ENCODE measurements at regions not wholly inside any gene's neighbourhood (a gene's known extent, or its start where the extent isn't known, plus 50 kb on each side); places are given as distances from the start of the nearest gene placed in this dataset.

DNA sequence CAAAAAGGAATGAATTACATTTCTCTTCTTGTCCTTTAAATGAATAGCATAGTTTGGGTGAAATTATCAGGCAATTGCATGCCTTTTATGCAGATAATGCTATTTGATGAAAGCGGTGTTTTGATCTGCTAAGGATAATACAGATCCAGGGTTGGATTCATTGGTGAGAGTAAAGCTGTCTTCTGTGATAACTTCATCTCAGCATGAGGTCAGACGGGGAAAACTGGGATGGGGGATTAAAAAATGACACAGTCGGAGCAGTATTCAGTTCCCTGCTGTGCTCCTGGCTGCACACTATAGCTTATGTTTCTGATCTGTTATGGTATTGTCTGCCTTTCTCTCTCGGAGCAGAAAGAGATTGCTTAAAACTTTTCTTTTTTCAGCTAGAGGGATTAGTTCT, 105.9 kb upstream of the TENM3 start:
- Mint-ChIP-seq H3K36me3 (ENCODE audit: insufficient read depth) (no peaks in the 10 kb centered on the region), H3K4me3 (no peak overlapping the region), H3K4me1 (no peaks in the 10 kb centered on the region), H3K9me3 (no peaks in the 10 kb centered on the region), H3K27me3 (peaks cover 43% of the 10 kb centered on the region), H3K27ac (ENCODE audit: low read depth) (no peak overlapping the region)
- DNase-seq (ENCODE audit: low spot score in 2 of 2) (no peak), ATAC-seq (replicated peaks; ENCODE audit: extremely low read depth, poor library complexity, severe bottlenecking) (no peak)

DNA sequence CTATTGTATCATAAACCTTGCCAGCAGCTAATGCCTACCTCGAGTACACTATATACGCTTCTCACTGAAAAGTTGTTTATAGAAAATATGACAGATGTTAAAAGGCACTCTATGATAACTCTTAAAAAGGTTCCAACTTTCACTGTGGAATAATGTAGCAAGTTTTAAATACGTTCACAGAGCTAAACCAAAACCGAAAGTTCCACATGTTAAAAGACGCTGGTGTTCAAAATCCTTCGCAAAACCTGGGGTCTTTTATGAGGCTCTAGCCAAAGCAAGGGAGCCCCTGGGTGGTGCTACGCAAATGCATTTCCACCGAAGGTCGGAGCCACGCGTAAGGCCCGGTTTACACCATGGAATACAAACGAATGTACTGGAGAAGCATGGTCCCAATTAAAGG, 103.7 kb upstream of the TENM3 start:
- Mint-ChIP-seq H3K27me3 (peaks cover 60% of the 10 kb centered on the region), H3K4me3 (no peak overlapping the region), H3K36me3 (ENCODE audit: insufficient read depth) (no peaks in the 10 kb centered on the region), H3K4me1 (no peaks in the 10 kb centered on the region), H3K9me3 (no peaks in the 10 kb centered on the region), H3K27ac (ENCODE audit: low read depth) (no peak overlapping the region)
- no peak for ATAC-seq (replicated peaks; ENCODE audit: extremely low read depth, poor library complexity, severe bottlenecking)
- DNase-seq (ENCODE audit: low spot score in 2 of 2) = no peak

DNA sequence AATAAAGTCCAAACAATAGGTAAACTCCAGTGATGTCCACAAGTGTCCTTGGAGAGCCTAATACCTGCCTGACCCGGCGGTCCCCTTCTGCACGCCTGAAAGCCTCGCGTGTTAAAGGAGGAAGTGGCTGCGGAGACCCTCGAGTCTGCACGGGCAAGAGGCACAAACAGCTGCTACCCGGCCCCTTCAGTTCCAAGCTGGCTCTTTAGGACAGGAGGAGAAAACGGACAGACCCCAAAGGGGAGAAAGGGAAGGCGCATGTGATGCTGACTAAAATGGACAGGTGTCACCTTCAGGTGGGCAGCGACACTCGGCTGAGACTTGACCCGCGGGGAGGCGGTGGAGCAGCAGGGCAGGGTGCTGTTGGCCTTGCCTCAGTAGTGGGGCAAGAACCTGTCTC, 102.7 kb upstream of the TENM3 start:
- no peaks in the 10 kb centered on the region for H3K4me1 Mint-ChIP-seq
- H3K36me3 Mint-ChIP-seq (ENCODE audit: insufficient read depth) = no peaks in the 10 kb centered on the region
- ATAC-seq (replicated peaks; ENCODE audit: extremely low read depth, poor library complexity, severe bottlenecking) (no peak), DNase-seq (ENCODE audit: low spot score in 2 of 2) (no peak)
- H3K27me3 Mint-ChIP-seq = peaks cover 66% of the 10 kb centered on the region
- H3K9me3 Mint-ChIP-seq = no peaks in the 10 kb centered on the region
- H3K27ac Mint-ChIP-seq (ENCODE audit: low read depth) = no peak overlapping the region
- no peak overlapping the region for H3K4me3 Mint-ChIP-seq

DNA sequence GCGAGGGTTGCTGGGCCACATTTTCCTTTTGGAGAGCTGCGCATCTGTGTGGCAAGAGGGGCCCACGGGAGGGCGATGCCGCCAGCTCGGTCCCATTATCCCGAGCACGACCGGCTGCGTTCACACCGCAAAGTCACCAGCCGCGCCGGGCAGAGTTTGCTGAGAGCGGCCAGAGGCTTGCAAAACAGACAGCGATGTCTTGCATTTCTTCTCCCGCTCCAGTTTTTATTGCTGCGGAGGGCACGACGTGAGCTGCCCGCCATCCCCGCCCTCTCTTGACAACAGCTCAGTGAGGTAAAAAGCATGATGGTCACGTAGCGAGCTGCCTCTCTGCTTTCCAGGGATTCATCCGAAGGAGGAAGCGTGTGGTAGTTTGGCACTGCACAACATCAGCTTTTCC, 102.1 kb upstream of the TENM3 start:
- DNase-seq (ENCODE audit: low spot score in 2 of 2) = no peak
- no peak overlapping the region for H3K27ac Mint-ChIP-seq (ENCODE audit: low read depth)
- H3K9me3 Mint-ChIP-seq = no peaks in the 10 kb centered on the region
- peaks cover 71% of the 10 kb centered on the region for H3K27me3 Mint-ChIP-seq
- H3K4me1 Mint-ChIP-seq = no peaks in the 10 kb centered on the region
- H3K36me3 Mint-ChIP-seq (ENCODE audit: insufficient read depth) = no peaks in the 10 kb centered on the region
- no peak overlapping the region for H3K4me3 Mint-ChIP-seq
- no peak for ATAC-seq (replicated peaks; ENCODE audit: extremely low read depth, poor library complexity, severe bottlenecking)

DNA sequence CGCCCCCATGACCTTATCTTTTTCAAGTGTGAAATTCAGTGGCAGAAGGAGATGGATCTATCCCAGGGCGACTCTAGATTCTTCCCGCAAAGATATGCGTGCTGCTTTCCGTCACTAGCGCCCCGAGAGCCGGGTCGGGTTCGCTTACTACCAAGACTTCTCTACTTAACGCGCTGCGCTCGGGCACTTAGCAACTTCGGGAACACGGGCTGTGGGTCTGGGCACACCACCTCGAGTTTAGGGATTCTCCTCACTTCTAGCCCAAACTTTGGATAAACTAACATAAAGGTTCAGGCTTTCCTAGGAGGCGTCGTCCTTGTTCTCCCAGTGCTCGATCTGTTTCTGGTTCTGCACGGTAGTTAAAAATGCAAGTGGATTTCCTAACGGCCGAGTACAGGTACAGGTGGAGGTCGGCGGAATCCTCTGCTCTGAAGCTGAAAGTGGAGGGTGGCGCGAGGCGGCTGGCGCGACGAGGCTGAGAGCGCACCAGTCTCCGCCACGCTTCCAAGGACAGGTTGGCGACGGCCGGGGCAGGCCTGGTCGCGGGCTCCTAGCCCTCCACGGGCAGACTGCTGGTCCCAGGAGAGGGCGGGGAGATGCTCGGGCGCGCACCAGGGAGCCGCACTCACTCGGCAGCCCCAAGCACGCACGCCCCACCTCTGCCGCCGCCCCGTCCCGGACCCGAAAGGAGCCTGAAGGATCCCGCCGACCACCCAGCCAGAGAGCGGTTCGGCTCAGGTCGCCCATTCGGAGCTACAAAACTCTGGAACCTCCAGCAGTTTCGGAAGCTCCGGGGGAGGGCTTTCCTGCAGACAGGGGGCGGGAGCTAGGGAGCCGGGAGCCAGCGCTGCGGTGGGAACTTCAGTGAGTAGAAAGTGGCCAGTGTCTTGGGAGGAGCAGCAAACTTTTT, 100.8 kb upstream of the TENM3 start:
- ATAC-seq (replicated peaks; ENCODE audit: extremely low read depth, poor library complexity, severe bottlenecking) (no peak), DNase-seq (ENCODE audit: low spot score in 2 of 2) (no peak)
- no peaks in the 10 kb centered on the region for H3K36me3 Mint-ChIP-seq (ENCODE audit: insufficient read depth)
- no peaks in the 10 kb centered on the region for H3K4me1 Mint-ChIP-seq
- peaks cover 85% of the 10 kb centered on the region for H3K27me3 Mint-ChIP-seq
- H3K27ac Mint-ChIP-seq (ENCODE audit: low read depth) = no peak overlapping the region
- no peak overlapping the region for H3K4me3 Mint-ChIP-seq
- no peaks in the 10 kb centered on the region for H3K9me3 Mint-ChIP-seq

DNA sequence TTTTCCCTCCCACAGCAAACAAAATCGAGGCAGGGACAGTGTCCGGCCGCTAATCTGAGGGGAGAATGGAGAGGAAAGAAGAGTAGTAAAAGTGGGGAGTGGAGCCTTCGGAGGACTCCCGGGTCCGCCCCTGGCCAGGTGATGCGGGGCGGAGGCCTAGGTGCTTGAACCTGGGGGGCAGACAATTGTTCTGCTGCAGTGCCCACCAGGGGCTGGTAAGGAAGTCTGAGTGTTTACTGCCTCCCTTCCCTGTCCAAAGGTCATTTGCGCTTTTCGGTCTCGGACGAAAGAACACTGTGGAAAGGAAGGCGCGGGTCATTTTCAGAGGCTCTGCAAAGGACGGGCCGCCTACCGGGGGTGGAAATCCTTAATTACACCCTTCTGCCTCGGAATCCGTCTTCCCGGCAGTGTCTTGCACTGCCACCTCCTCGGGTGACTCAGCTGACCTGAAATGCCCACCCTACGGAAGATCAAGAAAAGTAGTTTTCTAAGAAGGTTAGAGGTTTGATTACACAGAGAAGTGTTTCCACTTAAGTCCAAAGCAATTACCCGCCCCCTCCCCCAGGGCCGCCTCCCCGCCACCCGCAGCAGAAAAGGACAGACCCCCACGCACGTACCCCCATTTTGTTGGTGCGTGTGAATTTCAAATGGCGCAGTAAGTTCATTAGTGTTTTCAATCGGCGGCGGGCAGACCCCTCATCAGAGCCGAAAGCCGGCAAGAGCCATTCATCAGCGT, 99.9 kb upstream of the TENM3 start:
- ATAC-seq (replicated peaks; ENCODE audit: extremely low read depth, poor library complexity, severe bottlenecking) = no peak
- Mint-ChIP-seq H3K27ac (ENCODE audit: low read depth) (no peak overlapping the region), H3K36me3 (ENCODE audit: insufficient read depth) (no peaks in the 10 kb centered on the region)

DNA sequence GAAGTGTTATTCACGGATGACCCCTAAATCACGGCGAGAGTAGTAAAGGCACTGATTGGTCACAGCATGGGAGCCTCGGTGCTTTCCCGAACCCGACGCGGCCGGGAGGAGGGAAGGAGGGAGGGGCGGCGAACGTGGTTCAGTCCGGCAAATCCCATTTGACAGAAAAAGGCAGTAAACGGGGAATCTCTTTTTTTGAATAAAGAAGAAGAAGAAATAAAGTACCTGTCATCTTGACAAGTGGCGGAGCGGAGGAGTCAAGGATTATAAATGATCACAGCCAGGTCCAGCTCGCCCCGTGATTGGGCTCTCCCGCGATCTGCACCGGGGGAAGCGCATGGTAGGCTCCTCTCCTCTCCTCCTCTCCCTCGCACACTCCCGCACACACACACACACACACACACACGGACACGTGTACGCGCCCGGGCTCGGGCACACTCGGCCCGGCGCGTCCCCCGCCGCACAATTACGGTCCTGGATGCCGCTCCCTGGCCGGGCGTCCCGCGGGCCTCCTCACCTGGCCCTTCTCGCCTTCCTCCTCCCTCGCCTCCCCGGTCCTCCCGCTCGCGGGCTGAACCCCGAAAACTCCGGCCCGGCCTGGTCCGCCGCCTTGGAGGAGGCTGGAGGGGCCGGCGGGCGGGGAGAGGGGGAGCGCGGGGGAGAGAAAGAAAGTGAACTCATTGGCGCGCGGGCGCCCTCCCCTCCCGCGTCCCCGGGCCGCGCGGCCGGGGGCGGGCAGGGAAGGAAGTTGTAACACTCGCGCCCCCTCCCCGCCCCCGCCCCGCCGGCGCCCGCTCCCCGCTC, 99.2 kb upstream of the TENM3 start:
- Mint-ChIP-seq H3K4me3 (peak overlapping the region; percentile 32), H3K27ac (ENCODE audit: low read depth) (no peak overlapping the region), H3K27me3 (peaks cover 71% of the 10 kb centered on the region), H3K4me1 (no peaks in the 10 kb centered on the region), H3K36me3 (ENCODE audit: insufficient read depth) (no peaks in the 10 kb centered on the region), H3K9me3 (no peaks in the 10 kb centered on the region)
- no peak for DNase-seq (ENCODE audit: low spot score in 2 of 2)
- no peak for ATAC-seq (replicated peaks; ENCODE audit: extremely low read depth, poor library complexity, severe bottlenecking)

More for the DNA sequence above, 99.9 kb upstream of the TENM3 start:
- H3K27me3 Mint-ChIP-seq = peaks cover 79% of the 10 kb centered on the region
- H3K9me3 Mint-ChIP-seq = no peaks in the 10 kb centered on the region
- peak overlapping the region; percentile 32 for H3K4me3 Mint-ChIP-seq
- DNase-seq (ENCODE audit: low spot score in 2 of 2) = no peak
- no peaks in the 10 kb centered on the region for H3K4me1 Mint-ChIP-seq

DNA sequence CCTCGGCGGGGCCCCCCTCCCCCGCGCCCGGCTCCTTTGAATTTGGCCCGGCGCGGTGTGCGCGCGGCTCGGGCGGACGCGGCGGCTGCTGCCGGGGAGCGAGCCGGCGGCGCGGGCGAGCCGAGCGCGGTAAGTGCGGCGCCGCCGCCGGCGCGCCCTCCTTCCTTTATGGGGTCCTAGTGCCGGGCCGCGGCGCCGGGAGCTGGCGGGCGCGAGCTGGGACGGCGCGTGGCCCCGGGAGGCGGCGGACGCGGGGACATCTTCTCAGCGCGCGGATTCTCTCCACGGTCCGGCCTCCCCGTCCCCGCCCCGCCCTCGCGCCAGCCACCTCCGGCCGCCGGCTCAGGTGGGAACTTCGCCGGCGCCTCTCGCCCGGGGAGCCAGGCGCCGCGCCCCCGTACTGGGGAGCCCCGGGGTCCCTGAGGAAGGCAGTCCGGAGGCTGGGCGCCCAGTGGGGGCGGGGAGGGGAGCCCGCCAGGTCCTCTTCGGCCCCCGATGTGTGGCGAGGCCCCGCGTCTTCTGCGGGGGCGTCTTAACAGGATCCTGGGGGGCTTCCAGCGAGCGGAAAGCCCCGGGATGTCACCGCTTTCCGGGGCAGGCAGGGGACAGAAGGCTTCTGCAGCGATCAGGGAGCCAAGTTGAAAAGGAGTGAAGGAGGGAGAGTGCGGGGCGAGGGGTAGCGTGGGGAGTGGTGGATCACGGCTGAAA, 98.4 kb upstream of the TENM3 start:
- DNase-seq (ENCODE audit: low spot score in 2 of 2) = no peak

DNA sequence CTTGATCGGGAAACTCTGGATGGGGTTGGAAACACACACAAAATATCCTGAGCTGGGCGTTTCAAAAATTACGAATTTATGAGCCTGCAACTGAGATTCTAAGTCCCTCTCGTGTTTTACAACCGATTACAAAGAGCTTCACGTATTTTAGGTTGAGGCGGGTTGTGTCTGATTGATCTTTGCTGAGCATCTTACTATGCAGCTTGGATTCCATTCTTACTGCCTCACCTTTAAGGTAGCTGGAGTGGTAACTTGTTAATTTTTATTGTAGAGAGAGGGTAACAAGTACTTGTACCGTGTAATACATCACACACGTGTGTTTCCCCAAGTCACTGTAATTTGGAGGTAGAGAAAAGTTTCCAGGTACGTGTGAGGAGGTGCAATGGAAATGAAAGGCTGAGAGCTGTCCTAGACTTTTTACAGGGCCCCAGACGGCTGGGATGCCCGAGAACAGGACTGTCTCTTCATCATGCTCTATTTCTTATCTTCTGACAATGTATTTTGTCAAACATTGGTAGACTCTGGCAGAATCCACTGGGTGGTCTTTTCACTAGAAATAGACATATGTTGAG, 97.8 kb upstream of the TENM3 start:
- Mint-ChIP-seq H3K4me1 (no peaks in the 10 kb centered on the region), H3K27me3 (peaks cover 62% of the 10 kb centered on the region), H3K27ac (ENCODE audit: low read depth) (no peak overlapping the region), H3K9me3 (no peaks in the 10 kb centered on the region), H3K4me3 (no peak overlapping the region), H3K36me3 (ENCODE audit: insufficient read depth) (no peaks in the 10 kb centered on the region)
- DNase-seq (ENCODE audit: low spot score in 2 of 2) (no peak), ATAC-seq (replicated peaks; ENCODE audit: extremely low read depth, poor library complexity, severe bottlenecking) (no peak)

More for the DNA sequence above, 98.4 kb upstream of the TENM3 start:
- Mint-ChIP-seq H3K4me3 (no peak overlapping the region), H3K36me3 (ENCODE audit: insufficient read depth) (no peaks in the 10 kb centered on the region), H3K27me3 (peaks cover 66% of the 10 kb centered on the region), H3K4me1 (no peaks in the 10 kb centered on the region), H3K27ac (ENCODE audit: low read depth) (no peak overlapping the region), H3K9me3 (no peaks in the 10 kb centered on the region)
- ATAC-seq (replicated peaks; ENCODE audit: extremely low read depth, poor library complexity, severe bottlenecking) = no peak

DNA sequence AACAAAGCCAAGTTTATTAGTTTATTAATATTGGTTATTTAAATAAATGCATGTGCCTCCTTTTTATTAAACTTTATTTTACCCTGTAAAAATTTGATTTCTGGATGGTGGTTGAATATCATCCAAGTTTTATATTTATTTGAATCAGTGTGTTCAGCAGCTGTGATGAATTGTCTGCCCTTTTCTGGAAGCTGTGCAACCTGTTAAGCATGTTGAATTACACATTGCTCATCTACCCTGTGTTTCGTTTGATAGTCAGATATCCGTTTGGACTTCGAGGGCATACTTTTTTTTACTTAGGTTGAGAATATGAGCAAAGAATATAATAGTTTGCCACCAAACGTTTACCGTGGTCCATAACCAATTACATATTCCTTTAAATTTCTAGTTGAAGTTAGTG, 95.8 kb upstream of the TENM3 start:
- Mint-ChIP-seq H3K4me3 (no peak overlapping the region), H3K36me3 (ENCODE audit: insufficient read depth) (no peaks in the 10 kb centered on the region), H3K9me3 (no peaks in the 10 kb centered on the region), H3K4me1 (no peaks in the 10 kb centered on the region), H3K27ac (ENCODE audit: low read depth) (no peak overlapping the region), H3K27me3 (peaks cover 42% of the 10 kb centered on the region)
- DNase-seq (ENCODE audit: low spot score in 2 of 2) = no peak
- no peak for ATAC-seq (replicated peaks; ENCODE audit: extremely low read depth, poor library complexity, severe bottlenecking)

DNA sequence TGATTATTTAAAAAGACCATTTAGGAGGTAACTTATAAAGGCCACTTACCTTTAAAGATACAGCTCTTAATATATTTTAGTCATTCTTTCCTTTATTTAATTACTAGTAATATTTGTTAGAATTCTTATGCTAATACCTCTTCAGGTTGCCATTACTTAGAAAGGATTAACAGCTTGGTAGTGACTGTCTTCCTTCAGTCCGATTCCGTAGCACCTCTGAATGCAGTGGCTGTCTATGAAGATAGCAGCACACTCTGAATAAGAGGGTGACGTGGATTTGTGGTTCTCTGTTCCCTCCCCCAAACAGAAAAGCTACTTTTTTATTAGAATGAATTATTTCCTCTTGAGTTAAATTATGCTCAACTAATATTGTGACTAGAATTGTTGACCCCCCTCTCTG, 92.6 kb upstream of the TENM3 start:
- ATAC-seq (replicated peaks; ENCODE audit: extremely low read depth, poor library complexity, severe bottlenecking) (no peak), DNase-seq (ENCODE audit: low spot score in 2 of 2) (no peak)
- Mint-ChIP-seq H3K9me3 (no peaks in the 10 kb centered on the region), H3K4me1 (no peaks in the 10 kb centered on the region), H3K36me3 (ENCODE audit: insufficient read depth) (no peaks in the 10 kb centered on the region), H3K27me3 (peaks cover 19% of the 10 kb centered on the region), H3K4me3 (no peak overlapping the region), H3K27ac (ENCODE audit: low read depth) (no peak overlapping the region)

DNA sequence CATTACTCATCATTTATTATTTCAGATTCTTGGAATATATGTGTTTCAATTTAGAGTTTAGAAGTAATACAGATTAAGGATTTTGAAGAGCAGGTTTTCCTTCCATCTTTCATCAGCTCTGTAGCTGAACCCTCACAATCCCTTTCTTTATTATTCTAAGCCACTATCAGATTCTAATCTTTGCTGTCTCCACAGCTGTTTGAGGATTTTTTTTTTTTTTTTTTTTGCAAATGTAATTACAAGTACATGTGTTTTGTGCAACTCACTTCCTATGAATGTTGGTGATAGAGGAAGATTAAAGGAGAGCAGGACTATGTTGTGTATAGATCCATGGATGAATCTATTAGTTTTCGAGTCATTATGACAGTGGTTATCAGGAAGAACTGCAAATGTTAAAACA, 87.4 kb upstream of the TENM3 start:
- DNase-seq (ENCODE audit: low spot score in 2 of 2) (no peak), ATAC-seq (replicated peaks; ENCODE audit: extremely low read depth, poor library complexity, severe bottlenecking) (no peak)
- Mint-ChIP-seq H3K27me3 (no peaks in the 10 kb centered on the region), H3K27ac (ENCODE audit: low read depth) (no peak overlapping the region), H3K9me3 (no peaks in the 10 kb centered on the region), H3K4me1 (no peaks in the 10 kb centered on the region), H3K4me3 (no peak overlapping the region), H3K36me3 (ENCODE audit: insufficient read depth) (no peaks in the 10 kb centered on the region)

Data from central memory CD8-positive, alpha-beta T cell (primary cell).